ENCODE measurements at regions not wholly inside any gene's neighbourhood (a gene's known extent, or its start where the extent isn't known, plus 50 kb on each side); places are given as distances from the start of the nearest gene placed in this dataset.

GRCh38 chr2:176544557-176544956, 275.3 kb downstream of the MTX2 start:
- no peak for TF ChIP-seq POLR2AphosphoS5 (IDR thresholded peaks at IDR 0.05; ENCODE audit: low read depth, low read length)
- peak; percentile 40 for TF ChIP-seq SPI1 (IDR thresholded peaks at IDR 0.05; ENCODE audit: low read depth, low read length)

Measured in GM12891 (cell line).